Fibroblast of skin of right quadriceps (primary cell): ENCODE measurements at regions not wholly inside any gene's neighbourhood (a gene's known extent, or its start where the extent isn't known, plus 50 kb on each side); places are given as distances from the start of the nearest gene placed in this dataset.
"Not testable (repeated sequence)": the region's sequence is repeated elsewhere in the genome, so short reads cannot be mapped to it uniquely, and the experiment has no call there.

ENCODE experiments used
- DNase-seq: peaks from one replicate; pipeline ENCODE4 v3.0.0-alpha.2; 2013

DNA sequence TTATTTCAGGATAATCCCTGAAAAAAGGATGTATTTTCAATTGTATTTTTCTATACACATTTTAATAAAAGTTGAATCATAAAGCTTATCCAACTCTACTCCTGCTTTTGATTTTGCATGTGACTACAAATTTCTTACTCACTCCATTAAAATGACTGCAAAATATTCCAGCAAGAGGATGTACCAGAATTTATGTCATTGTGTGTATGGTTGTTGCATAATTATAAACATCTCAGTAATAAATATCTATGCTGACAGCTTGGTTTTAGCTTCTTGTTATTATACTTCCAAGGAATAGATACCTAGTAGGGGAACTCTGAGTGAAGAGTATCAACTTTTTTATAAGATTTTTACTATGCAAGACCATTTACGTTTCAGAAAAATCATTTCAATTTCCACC, 463.2 kb upstream of the RUNX1 start:
- DNase-seq: peak; percentile 78

DNA sequence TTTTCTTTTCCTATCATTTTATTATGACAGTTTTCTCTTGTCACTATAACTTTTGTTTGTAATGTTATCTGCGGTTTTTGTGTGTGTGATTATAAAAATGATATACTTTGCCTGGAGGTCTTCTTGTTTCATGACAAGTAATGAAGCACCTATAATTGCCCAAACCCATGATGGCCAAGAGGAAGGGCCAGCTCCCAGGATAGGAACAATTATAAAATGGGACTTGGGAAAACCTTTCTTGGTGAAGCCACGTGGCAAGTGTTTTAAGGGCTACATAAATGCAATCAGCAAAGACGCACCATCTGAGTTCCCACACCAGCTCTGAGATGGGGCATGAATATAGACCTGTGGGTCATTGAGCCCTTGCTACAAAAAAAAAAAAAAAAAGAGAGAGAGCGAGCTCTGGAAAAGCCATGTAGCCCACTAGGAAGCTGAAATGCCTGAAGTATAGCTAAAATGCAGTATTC, 462.6 kb upstream of the RUNX1 start:
- DNase-seq: peak; percentile 53

DNA sequence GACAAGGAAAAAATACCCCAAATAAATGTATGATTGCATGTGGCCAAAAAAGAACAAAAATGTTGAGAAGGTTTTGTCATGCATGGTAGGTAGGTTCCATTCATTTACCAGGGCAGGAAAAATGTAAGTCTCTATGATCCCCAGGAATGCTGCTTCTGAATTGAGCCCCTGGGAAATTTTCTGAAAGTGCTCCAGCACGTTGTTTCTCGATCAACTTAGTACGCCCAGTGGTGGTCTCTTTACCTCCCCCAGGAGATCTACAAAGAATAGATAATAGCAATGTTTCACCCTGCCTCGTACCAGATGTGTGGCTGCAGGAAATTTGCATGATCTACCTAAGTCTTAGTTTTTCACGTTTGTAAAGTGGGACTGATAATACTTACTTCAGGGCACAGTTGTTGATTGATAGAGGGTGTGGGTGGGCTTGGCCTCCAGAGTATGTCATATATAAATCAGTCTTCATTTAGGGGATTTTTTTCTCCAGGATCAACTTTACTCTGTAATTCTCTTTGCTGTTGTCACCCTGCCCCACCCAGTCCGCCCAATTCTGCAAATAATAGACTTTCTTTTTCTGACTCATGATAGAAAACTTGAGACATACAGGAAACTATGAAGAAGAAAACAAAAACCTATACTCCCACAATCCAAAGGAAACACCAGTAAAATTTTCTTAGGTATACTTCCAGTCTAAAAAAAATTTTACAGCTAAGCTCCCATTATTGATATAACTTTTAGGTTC, 462.0 kb upstream of the RUNX1 start:
- DNase-seq: no peak

DNA sequence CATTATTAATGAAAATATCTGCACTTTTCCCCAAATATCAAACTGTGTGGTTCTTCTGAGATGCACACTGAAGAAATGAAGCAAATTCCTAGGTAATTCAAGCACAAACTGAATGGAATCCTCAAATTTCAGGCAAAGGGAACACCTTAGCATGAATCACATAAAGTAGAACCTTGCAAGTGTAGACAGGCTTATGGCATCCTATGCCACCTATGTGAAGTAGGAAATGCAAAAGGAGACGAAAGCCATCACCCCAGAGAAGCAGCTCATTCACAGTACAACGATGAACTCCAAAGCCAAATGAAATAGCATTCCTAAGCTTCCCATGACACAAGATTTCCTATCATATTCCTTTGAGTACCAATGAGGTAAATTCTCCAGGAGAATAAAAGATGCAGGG, 461.2 kb upstream of the RUNX1 start:
- no peak for DNase-seq

DNA sequence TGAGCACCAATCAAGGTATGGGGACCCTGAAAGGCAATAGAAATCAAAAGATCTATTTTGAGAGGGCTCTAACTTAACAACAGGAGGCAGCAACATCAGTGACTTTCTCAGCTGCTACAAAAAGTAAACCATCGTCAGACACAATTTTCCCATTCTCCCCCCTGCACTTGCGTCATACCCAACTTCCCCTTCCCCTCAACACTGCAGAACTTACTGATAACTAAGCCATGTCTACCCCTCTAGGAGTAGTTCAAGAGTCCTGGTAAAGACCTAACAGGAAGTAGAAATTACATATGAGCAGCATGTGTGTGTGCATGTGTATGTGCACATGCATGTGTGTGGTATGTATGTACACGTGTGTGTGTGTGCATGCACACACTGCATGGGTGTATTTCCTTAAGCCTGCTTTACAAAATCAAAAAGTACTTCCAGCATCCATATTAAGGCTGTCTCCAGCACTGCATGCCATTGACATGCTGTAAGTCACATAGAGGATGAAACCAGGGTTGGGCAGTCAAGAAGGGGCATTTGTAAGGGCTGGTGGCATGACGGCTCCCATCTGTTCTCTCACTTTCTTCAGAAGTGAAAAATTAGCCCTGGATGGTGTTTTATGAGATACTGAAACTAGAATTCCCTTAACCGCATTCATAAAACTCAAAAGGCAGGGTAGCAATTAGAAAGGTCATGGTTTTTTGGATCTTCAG, 460.1 kb upstream of the RUNX1 start:
- DNase-seq: no peak

DNA sequence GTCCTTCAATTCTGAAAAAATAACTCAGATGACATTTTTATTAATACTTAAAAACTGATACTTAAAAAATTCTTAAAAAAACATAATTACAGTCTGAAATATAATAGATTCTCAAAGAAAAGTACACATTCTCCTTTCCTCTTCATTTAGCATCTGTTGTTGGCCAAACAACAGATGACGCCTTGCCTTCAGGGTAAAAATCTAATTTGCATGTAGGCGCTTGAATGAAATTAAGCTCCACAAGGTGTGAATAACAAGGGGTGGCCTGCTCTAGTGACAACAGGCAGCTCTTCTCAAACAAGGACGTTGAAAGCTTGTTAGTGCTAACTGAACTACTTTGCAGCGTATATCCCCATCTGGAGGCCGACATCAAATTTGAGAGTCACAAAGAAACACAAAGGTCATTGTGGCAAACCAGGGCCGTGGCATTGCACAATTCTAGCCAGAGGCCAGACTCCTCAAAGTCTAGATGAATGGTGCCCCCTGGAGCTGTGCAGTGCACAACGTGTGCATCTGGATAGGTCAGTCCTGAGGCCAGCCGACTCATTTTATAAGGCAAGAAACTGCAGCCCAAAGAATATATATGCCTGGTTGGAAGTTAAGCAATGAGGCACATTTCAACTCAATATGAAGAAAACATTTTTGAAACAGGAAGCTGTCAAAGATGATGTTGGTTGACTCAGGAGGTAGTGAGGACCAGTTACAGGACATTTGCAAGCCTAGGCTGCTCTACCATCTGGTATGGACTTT, 459.2 kb upstream of the RUNX1 start:
- DNase-seq: peak; percentile 49

DNA sequence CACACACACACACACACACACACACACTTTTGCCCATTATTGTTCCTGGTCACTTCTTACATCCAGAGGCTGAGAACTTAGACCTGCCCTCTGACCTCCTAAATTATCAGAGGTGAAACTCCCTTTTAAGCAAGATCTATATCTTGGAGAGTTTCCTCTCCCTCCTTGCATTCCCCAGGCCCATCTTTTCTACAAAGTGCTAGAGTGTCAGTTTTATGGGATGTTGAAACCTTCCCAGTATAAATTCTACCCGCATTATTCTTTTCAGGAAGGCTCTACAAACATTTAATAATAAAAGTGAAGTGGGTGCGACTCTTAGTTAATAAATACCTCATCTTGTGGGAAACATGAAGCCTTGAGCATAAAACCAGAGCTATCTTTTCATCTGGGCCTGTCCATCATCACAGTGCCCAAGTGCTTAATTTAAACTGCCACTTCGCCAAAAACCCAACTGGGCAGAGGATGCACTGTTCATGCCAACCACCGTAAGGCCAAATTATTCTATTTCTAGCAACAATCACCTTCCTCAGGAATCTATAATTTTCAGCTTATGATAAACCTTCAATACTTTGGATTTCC, 458.2 kb upstream of the RUNX1 start:
- no peak for DNase-seq

DNA sequence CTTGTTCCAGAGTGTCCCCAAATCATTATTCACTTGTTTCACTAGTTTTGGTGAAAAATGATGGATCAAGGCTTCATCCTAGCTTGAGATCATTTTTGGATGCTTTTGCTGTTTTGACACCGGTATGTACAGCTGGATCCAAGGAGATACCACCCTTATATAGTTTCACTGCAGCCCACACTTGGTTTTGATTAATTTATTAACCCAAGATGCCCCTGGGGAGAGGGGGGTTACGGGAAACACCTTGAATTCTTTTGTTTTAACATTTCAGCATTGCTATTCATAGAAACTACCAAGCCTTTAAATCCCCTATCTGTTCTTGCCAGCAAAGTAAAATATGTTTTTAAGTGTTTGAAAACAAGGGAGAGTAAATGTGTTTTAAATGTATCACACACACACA, 457.7 kb upstream of the RUNX1 start:
- DNase-seq: no peak

DNA sequence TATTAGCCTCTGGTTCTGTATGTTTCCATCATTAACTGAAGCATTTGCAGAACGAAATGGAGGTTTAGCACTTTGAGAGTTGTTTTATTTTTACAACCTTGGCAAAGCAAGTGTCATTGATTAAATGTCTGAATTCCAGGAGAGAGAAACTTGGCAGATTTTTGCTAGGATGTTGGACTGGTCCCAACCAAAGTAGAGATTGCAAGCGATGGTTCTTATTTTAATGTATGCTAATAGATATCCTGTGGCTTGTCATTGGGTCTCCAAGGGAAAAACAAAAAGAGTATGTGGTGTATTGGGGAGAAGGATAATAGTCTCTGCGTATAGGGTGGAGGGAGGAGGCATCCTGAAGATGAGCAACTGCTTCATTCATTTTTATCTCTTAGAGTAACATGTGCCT, 457.2 kb upstream of the RUNX1 start:
- peak; percentile 80 for DNase-seq

DNA sequence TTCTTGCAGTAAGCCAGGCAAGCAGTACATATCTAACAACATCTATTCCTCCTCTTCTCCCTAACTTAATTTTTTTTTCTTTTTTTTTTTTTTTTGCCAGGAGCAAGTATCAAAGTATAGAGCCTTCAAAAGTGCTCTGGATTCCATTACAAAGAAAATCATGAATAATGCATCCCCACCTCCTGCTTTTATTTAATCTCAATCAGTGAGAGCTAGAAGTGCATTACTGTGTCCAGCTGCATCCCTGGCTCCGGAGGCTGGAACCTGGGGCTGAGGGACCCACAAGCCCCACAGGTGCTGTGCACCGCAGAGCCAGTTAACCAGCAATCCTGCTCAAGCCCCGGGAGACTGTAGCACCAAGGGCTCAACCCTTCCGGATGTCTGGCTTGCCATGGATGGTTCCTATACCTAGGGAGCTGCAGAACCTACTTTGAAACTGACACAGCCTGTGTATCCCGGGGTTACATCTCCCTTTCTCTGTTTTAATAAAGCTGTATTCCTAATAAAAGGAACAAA, 455.9 kb upstream of the RUNX1 start:
- no peak for DNase-seq

DNA sequence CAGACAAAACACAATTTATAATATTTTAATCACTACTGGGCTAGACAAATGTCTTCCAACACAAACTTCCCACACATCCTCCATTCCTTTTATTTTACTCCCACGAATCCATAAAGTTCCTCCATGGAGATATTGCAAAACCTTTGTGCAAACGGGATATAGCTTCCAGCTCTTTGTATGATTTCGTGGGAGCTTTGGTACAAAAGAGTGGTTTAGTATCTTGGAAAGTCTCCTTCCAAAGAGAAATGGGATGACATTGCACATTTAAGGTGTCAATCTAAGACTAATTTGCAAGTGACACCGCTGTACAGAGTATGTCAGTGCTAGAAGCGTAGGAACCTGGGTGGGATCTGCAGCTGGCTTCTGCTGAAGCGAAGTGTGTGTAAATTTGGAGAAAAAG, 455.2 kb upstream of the RUNX1 start:
- DNase-seq: no peak

DNA sequence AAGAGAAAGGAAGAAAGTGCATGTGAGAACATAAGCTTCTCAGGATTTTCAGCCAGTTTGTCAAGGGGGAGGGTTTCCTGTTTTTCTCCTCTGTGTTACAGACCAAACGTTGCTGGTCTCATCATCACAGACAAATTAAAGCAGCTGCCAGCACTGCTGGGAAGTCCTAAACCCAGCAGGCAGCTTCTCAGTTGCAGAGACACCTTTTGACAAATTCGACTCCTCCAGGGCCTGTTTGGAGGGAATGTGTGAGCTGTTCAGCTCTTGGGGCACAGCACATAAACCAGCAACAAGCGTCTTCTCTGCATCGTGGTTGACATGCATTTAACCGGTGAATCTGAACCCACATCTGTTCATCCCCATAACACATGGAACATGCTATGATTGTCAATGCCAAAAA, 454.6 kb upstream of the RUNX1 start:
- DNase-seq: peak; percentile 35

DNA sequence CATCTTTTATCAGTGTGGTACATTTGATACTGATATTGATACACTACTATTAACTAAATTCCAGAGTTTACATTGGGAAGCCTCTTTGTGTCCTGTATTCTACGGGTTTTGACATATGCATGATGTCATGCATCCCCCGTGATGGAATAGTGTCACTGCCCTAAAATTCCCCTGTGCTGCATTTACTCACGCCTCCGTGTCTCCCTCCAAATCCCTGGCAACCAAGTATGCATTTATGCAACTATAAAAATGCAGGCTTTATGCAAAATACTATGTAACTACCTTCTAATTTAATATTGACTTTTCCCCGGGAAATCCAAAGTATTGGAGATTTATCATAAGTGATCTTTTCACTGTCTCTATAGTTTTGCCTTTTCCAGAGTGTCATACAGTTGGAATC, 453.7 kb upstream of the RUNX1 start:
- no peak for DNase-seq

DNA sequence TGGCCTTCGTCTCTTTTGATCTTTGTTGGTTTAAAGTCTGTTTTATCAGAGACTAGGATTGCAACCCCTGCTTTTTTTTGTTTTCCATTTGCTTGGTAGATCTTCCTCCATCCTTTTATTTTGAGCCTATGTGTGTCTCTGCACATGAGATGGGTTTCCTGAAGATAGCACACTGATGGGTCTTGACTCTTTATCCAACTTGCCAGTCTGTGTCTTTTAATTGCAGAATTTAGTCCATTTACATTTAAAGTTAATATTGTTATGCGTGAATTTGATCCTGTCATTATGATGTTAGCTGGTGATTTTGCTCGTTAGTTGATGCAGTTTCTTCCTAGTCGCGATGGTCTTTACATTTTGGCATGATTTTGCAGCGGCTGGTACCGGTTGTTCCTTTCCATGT, 448.4 kb upstream of the RUNX1 start:
- not testable (repeated sequence) for DNase-seq

DNA sequence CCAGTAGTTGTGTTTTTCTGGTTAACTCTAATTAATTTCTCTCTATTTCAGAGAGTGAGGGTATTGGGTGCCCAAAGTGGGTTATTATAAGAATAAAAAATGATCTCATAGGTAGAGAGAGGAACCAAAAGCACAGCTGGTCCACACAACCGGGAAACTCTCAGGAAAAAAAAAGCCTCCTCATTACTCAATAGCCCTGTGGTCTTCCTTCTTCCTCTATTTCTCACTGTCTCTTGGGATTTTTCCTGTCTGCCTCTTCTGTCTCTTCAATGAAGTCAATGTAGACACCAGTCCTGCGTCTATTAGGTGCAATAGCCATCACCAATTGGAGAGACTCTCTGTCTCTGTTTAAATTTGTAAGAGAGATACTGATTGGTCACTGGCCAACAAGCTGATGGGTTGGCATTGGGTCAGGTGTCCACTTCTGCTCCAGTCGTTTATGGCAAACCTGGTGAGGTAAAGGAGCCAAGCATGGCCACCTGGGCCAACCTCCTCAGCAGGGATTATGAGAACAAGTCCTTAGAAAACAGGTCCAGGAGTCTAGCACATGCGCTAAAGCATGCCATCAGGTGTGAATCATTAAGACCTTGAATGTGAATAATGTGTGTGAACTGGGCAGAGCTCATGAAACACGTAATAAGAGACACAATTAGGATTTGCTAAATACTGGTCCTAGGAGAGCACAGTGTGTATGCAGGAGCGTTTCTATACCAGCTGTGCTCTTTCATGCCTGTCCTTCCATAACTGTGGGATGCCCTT, 443.0 kb upstream of the RUNX1 start:
- DNase-seq: no peak

DNA sequence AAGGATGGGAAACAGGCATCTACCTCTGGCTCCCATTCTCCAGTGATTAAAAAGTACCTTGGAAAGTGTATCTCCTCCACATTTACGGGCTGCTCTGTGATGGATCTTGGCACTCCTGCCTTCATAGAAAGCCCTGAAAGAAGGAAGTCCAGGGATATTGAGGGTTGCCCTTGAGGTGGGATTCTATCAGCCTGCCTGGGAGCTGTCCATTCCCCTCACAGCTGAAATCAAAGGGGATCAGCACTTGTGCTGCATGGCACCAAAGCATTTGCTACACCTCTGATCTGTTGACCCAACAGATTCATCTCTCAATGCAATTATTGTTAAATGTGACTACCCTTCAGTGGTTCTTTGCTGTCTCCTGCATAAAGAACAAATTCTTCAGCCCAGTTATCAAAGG, 442.0 kb upstream of the RUNX1 start:
- DNase-seq: no peak

DNA sequence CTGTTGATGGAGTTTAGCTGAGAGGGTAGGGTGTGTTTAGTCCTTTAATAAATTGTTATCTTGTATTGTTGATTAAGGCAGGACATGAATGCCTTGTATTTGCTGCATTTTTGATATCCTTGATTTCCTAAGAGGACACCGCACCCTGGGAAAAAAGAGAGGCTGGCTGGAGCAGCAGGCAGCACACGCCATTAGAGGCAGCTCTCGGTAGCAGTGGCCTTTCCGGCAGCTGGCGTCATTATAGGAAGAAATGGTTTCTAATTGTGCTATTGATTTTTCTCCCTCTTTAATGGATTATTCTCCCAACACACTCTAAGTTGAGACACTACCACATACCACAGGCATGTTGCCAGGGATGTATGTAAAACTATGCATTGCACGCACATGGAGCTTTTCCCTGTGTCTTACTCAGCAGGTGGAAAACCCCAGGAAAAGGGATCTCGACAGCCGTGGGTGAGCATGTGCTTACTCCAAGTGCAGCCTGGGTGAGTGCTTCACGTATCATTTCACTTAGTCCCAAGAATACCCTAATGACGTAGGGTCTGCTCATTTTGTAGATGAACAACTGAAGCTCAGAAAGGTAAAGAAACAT, 440.4 kb upstream of the RUNX1 start:
- DNase-seq: no peak

DNA sequence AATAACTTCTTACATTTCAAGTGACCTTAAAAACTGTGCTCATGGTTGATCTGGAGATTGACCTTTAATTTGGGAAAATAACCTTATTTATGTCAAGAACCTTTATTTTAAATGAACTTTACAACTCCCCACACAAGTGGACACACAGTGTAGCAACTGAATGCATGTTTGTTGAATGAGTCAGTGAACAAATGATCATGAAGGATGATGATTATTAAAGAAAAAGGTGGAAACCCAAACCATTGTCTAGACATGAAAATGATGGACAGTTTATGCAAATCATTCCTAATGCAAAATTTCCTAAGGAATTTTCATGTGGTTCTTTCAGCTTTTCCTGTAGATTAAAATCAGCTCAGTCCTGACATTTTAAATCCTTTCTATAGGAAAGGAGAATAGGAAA, 439.8 kb upstream of the RUNX1 start:
- no peak for DNase-seq

DNA sequence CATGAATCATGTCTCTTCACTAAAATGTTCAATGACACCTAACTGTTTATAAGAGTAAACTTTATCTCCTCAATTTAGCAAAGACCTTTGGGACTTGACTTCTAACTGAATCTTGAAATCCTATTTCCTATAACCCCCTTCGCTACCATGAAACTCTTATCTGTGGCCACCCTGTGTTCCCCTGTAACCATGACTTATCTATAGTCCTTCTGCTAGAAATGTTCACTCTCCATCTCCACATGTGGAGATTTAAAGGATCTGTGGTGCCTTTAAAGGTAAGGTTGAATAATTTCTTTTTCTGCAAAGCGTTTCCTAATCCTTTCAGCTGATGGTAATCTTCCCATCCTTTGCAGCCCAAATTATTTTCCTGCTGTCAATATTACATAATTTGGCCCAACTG, 436.3 kb upstream of the RUNX1 start:
- no peak for DNase-seq

DNA sequence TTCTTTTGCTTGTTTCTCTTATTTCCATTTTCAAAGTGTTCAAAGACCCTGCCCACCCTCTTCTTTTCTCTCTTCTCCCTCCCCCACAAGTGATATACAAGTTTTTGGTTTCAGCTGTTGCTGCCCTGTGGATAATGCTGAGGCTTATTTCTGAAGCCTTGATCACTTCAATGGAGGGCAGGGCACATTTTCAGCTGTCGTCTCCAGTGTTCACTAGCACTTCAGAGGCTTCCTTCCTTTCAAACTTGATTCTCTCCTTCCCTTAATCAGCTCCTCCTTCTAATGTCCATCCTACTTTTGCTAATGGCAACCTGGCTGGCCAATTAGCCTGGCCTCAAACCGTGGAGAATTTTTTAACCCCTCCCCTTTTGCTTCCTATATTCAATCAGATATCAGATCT, 435.7 kb upstream of the RUNX1 start:
- no peak for DNase-seq

DNA sequence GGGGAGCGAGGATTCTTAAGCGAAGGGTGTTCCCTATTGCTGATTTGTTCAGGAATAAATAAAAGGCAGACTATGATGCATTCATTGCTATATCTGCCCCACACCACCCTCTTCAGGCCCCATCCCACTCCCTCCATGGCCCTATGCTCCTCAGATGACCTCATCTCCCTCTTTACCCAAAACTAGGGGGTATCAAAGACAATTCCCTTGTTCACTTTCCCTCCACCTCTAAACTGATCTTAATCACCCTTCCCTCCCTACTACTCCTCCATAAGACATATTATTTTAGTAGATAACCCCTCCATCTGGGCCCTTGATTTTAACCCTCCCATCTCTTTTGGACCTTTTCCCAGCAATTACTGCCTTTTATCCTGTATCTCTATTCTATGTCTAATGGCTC, 434.9 kb upstream of the RUNX1 start:
- DNase-seq: no peak
